Liver (tissue), 7 donors: ENCODE measurements at regions not wholly inside any gene's neighbourhood (a gene's known extent, or its start where the extent isn't known, plus 50 kb on each side); places are given as distances from the start of the nearest gene placed in this dataset.

Source experiments
- DNase-seq: peaks from one replicate; pipeline ENCODE4 v3.0.0-alpha.2; 2017; ENCODE audit warnings: low spot score
- H3K27ac ChIP-seq, 2 donors: one replicate each; pipeline ENCODE4 v1.7.0; 2013; ENCODE audit warnings: inconsistent platforms in 2 of 2, low read length in 2 of 2, control low read depth in 1 of 2, low read depth in 1 of 2, mild to moderate bottlenecking in 1 of 2
- H3K27me3 ChIP-seq, 4 donors: one replicate each; pipeline versions ENCODE4 v1.6.1 to v1.7.0; 2013; ENCODE audit warnings: low read length in 3 of 4, inconsistent platforms in 1 of 4, mild to moderate bottlenecking in 1 of 4, moderate library complexity in 1 of 4; ENCODE audit not compliant: control insufficient read depth in 4 of 4, insufficient read depth in 4 of 4
- H3K36me3 ChIP-seq, 4 donors: one replicate each; pipeline versions ENCODE4 v1.6.1 to v1.7.0; 2013; ENCODE audit warnings: low read length in 3 of 4, mild to moderate bottlenecking in 3 of 4, low read depth in 1 of 4, moderate library complexity in 1 of 4; ENCODE audit not compliant: control insufficient read depth in 4 of 4, insufficient read depth in 3 of 4
- H3K4me1 ChIP-seq, 4 donors: one replicate each; pipeline versions ENCODE4 v1.6.1 to v1.7.0; 2013; ENCODE audit warnings: low read length in 3 of 4, mild to moderate bottlenecking in 3 of 4, moderate library complexity in 1 of 4; ENCODE audit not compliant: control insufficient read depth in 4 of 4, insufficient read depth in 4 of 4
- H3K4me3 ChIP-seq, 3 donors: one replicate each; pipeline versions ENCODE4 v1.6.1 to v1.7.0; 2013; ENCODE audit warnings: low read length in 3 of 3, control low read depth in 1 of 3, low read depth in 1 of 3, mild to moderate bottlenecking in 1 of 3
- H3K9ac ChIP-seq, 2 donors: one replicate each; pipeline ENCODE4 v1.7.0; 2013; ENCODE audit warnings: low read length in 2 of 2, mild to moderate bottlenecking in 2 of 2, moderate library complexity in 2 of 2, control low read depth in 1 of 2, low read depth in 1 of 2
- H3K9me3 ChIP-seq, 4 donors: one replicate each; pipeline versions ENCODE4 v1.6.1 to v1.7.0; 2013; ENCODE audit warnings: low read length in 3 of 4; ENCODE audit not compliant: control insufficient read depth in 4 of 4
- EGR1 ChIP-seq, 2 donors: IDR thresholded peaks; 2 replicates each; pipeline ENCODE4 v1.6.1; 2016 to 2018; ENCODE audit warnings: antibody characterized with exemption in 2 of 2, low read depth in 2 of 2
- FOXA2 ChIP-seq: IDR thresholded peaks from 2 replicates; pipeline ENCODE4 v1.6.1; 2016; ENCODE audit warnings: antibody characterized with exemption
- GABPA ChIP-seq, 2 donors: IDR thresholded peaks in 1 of 2; conservative IDR thresholded peaks in 1 of 2; 2 replicates each; pipeline ENCODE4 v1.6.1; 2016; ENCODE audit warnings: antibody characterized with exemption in 2 of 2, mild to moderate bottlenecking in 1 of 2, moderate library complexity in 1 of 2
- HNF4A ChIP-seq, 2 donors: conservative IDR thresholded peaks; 2 replicates each; pipeline ENCODE4 v1.6.1; 2016; ENCODE audit warnings: antibody characterized with exemption in 2 of 2, mild to moderate bottlenecking in 2 of 2
- HNF4G ChIP-seq: IDR thresholded peaks from 2 replicates; pipeline ENCODE4 v1.6.1; 2016; ENCODE audit warnings: antibody characterized with exemption
- NR2F2 ChIP-seq: IDR thresholded peaks from 2 replicates; pipeline ENCODE4 v1.6.1; 2016; ENCODE audit warnings: antibody characterized with exemption
- RAD21 ChIP-seq, 2 donors: IDR thresholded peaks; 2 replicates each; pipeline ENCODE4 v1.6.1; 2016; ENCODE audit warnings: antibody characterized with exemption in 2 of 2, mild to moderate bottlenecking in 2 of 2
- REST ChIP-seq: IDR thresholded peaks from 2 replicates; pipeline ENCODE4 v1.6.1; 2016; ENCODE audit warnings: antibody characterized with exemption, mild to moderate bottlenecking
- YY1 ChIP-seq: IDR thresholded peaks from 2 replicates; pipeline ENCODE4 v1.6.1; 2016; ENCODE audit warnings: antibody characterized with exemption, mild to moderate bottlenecking
- ZBTB33 ChIP-seq: IDR thresholded peaks from 2 replicates; pipeline ENCODE4 v1.6.1; 2016; ENCODE audit warnings: antibody characterized with exemption
- WGBS: extraction: QIAGEN DNeasy Blood & Tissue Kit; methylation state at CpG from one replicate; pipeline ENCODE4 v1.1.7; 2013; 5-methylcytosine and 5-hydroxymethylcytosine counted together
- TF ChIP-seq, protein P1 (sequence below): IDR thresholded peaks from 2 replicates; pipeline ENCODE4 v1.6.1; 2016; ENCODE audit warnings: antibody characterized with exemption
- donor health status: healthy.
- donor health status: healthy.
- donor health status: healthy.
- donor health status: healthy.

- Histone ChIP-seq H3K27me3 (no peaks in the 10 kb centered on the region), H3K9me3 (peaks cover 0 to 3% (median 0%) of the 10 kb centered on the region in 4 donors), H3K9ac (no peak overlapping the region), H3K4me3 (no peak overlapping the region), H3K27ac (no peak overlapping the region), H3K36me3 (no peaks in the 10 kb centered on the region), H3K4me1 (no peaks in the 10 kb centered on the region)
- no peak for TF ChIP-seq HNF4A (conservative IDR thresholded peaks at IDR 0.05)
- TF ChIP-seq RAD21 (IDR thresholded peaks at IDR 0.05), result no peak
- no peak for TF ChIP-seq YY1
- no peak for TF ChIP-seq HNF4G
- TF ChIP-seq EGR1 (IDR thresholded peaks at IDR 0.05; ENCODE audit: low read depth in 2 of 2), result no peak
- no peak for DNase-seq
- 70% methylated on average over 5 of the region's 5 CpGs for WGBS
These were observed 155.4 kb upstream of the MYO3A start for GRCh38 chr10:25778646-25779045.

GRCh38 chr10:25786161-25786560 lies 147.9 kb upstream of the MYO3A start:
- 74% methylated on average over 4 of the region's 4 CpGs for WGBS

More at GRCh38 chr10:25786161-25786560, 147.9 kb upstream of the MYO3A start:
- H3K4me3 ChIP-seq, result no peak overlapping the region
- no peak overlapping the region for H3K9ac ChIP-seq
- no peak for DNase-seq
- H3K4me1 ChIP-seq, result no peaks in the 10 kb centered on the region
- H3K9me3 ChIP-seq, result no peaks in the 10 kb centered on the region
- no peak overlapping the region for H3K27ac ChIP-seq
- no peaks in the 10 kb centered on the region for H3K27me3 ChIP-seq
- H3K36me3 ChIP-seq, result no peaks in the 10 kb centered on the region
- TF ChIP-seq HNF4G (no peak), NR2F2 (no peak), RAD21 (IDR thresholded peaks at IDR 0.05) (no peak), YY1 (no peak), FOXA2 (no peak), HNF4A (conservative IDR thresholded peaks at IDR 0.05) (no peak), GABPA (IDR thresholded peaks at IDR 0.05 in 1 of 2, conservative IDR thresholded peaks at IDR 0.05 in 1 of 2) (no peak), REST (no peak), ZBTB33 (no peak)
- TF ChIP-seq, protein P1, sequence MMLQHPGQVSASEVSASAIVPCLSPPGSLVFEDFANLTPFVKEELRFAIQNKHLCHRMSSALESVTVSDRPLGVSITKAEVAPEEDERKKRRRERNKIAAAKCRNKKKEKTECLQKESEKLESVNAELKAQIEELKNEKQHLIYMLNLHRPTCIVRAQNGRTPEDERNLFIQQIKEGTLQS, result no peak
